CD4-positive, alpha-beta T cell treated with Interleukin-2 at 100 ng/mL for 4 hours (primary cell): ENCODE measurements at regions not wholly inside any gene's neighbourhood (a gene's known extent, or its start where the extent isn't known, plus 50 kb on each side); places are given as distances from the start of the nearest gene placed in this dataset.
"Not testable (repeated sequence)": the region's sequence is repeated elsewhere in the genome, so short reads cannot be mapped to it uniquely, and the experiment has no call there.

Experiments
- DNase-seq: peaks from one replicate; pipeline ENCODE4 v3.0.0-alpha.2; 2020; ENCODE audit warnings: low spot score

DNA sequence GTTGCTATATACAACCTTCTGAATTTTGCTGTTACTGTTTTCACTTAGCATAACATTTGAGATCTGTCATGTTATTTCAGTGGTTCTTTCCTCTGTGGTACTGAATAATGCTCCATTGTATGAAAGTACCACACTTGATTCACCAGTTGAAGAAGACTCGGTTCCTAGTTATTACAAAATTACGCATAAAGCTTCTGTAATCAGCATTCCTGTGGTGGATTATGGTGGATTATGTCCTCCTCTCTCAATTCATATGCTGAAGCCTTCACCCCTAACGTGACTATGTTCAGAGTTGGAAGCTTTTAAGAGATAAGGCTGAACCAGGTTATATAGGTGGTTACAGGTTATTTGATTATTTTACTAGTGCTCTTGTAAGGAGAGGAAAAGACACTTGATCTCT, 2143.5 kb upstream of the AGA start:
- no peak for DNase-seq

DNA sequence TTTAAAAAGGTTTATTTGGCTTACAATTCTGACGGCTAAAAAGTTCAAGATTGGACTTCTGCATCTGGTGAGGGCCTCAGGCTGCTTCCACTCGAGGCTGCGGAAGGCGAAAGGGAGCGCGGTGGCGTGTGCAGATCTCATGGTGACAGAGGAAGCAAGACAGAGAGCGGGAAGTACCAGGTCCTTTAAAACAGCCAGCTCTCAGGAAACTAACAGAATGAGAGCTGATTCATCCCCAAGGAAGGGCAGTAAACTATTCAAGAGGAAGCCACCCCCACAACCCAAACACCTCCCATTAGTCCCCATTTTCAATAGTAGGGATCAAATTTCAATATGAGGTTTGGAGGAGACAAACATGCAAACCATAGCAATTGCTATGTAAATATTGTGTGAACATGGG, 2144.2 kb upstream of the AGA start:
- DNase-seq: no peak

DNA sequence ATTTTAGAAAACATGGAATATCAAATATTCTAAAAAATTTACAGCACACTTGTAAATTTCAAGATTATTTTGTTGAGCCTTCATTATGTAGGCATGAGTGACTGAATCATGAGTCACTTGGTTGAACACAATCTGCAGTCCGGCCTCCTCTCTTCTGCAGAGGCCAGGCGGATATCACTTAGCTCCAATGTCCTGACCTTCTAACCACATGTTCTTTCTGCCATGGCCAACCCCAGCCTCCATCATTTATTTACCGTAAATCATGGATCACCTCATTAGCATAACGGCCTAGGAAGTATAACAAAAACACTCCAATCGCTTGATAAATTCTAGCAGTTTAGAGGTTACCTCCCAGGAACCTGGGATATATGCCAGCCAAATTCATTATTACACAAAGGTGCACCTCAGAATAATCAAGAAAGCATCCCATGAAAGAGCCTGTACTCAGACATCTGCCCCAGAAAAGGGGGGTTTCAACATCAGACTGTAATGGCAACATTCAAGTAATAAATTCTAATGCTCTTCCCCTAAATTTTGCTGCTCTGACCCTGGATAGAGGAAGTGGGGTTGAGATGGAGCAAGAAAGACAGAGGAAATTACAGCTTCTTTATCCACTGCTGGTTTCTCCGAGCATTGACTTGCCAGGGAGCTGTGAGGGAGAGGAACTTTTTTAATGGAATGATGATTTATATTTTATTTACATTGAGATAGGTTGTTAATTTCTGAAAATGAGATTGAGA, 2153.6 kb upstream of the AGA start:
- DNase-seq: no peak

DNA sequence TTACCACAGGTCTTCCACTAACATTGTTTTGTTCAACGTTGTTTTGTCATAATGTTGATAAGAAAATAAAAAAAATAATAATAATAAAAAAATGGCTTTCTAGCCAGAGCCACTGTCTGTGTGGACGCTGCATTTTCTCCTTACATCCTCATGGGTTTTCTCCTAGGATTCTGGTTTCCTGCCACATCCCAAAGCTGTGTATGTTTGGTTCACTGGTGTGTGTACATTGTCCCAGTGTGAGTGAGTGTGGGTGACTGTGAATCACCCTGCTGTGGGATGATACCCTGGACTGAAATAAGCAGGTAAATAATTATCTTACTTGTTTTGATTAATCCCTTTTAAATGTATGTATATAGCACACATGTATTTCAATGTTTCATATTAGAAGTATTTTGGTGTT, 2154.4 kb upstream of the AGA start:
- no peak for DNase-seq

DNA sequence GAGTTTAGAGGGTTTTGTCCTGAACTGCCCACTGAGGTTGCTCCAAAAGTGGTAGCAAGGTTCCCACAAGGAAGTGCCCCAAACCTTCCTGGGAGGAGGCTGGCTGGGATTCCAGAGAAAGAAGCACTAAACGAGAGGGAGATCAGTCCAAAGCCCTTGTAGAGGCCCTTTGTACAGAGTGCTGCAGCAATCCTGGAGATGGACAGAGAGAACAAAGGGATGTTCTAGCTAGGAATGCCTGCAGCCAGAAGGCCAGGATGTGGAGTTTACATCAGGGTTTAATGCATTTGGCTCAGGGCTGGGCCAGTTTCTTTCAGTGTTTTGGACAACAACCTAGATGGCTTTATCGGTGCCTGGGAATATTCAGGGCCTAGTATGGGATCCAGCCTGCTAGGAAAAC, 2155.1 kb upstream of the AGA start:
- no peak for DNase-seq

DNA sequence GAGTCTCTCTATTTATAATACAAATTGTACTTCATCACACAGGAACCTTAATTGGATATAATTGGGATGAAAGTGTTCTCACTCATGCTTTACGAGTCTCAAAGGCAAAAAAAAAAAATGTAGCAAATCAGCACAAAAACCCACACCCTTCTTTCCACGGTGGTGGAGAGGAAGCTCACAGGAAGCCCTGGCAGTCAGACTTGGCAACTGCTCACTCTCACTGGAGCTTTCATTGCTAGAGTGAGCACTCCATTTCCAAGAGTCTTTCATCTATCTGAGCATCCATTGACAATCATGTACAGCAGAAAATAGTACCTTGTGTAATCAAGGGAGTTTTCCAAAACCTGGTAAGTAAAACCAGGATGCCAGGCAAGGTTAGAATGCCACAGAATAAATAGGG, 2159.4 kb upstream of the AGA start:
- DNase-seq: no peak

DNA sequence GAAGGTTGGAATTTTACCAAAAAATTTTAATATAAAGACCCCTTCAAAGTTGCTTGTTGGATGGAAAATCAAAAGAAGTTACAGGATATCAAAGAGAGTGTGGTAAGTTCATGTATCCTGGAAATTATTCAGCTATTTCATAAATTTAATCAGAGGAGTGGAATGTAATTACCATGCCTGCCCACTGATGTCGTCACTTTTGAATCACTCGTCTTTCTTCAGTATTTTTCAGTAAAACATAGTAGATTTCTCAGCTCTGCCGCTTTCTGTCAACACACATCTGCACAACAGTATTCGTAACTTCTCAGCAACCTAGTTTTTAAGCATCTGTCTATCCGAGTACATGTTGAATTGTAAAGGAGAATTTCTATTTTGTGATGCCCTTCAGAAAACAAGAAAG, 2163.0 kb upstream of the AGA start:
- DNase-seq: no peak

DNA sequence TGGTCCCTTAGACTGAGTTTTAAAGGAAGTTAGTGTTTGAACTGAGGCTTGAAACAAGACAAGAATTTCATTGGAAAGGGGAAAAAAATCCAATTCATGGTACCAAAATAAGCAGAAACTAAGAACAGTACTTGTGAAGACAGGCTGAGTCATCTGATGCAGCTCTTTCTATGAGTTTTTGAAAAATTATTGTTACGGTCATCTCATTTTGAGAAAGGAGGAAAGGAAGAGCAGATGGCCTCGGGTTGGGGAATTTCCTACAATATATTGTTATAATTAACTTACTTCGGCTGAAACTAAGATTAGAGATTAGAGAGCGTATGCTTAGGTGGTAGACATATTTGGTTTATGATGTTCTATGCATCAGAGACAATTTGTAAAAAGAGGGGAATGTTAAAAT, 2164.8 kb upstream of the AGA start:
- DNase-seq: no peak

DNA sequence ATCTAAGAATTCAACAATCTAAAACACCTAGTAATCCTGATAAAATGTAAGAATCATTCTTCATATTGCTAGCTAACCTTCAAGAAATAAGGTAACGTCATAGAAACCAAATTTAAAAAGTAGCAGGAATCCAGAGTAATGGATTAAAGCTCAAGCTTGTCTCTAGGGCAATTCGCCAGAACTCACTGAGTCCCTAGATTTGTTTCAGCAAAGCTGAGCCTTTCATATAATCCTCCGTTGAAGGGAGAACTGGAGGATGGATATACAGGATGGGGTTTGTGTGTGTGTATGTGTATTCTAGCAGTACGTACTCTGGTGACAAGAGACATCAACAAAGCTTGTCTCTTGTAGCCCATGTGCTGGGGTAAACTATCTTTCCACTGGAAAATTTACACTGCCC, 2173.5 kb upstream of the AGA start:
- no peak for DNase-seq

DNA sequence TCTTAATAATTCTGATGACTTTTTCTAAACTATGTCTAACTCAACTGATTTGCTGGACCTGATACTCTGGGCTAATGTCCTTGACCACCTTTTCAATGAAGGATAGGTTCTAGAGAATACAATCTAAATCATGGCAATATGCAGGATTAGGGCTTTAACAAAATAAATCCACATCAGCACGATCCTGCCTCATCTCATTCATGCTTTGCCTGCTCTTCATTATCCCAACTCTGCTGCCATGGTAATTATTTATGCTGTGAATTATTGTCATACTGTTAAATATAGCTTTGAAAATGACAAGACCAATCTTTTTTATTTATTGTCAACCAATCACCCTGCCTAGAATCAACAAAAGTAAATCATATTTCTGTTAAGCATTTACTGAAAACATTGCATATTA, 2176.7 kb upstream of the AGA start:
- DNase-seq: no peak

DNA sequence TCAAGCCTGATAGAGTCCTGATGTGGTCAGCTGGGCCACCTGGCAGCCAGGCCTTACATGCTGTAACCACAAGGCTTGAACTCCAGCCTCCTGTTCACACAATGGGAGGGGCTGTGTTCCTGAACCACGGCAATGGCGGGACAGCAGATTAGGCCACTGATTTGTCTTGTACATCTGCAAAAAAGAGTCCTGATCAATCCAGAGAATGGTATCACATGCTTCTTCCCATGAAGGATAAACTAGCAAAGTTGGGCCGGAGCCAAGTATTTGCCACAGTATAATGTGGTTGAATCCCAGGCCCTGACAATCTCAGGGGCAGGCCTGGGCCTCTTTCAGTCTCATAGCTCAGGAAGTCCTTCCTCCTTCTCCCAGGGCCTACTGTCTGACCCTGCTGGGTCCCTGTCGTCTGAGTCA, 2182.5 kb upstream of the AGA start:
- no peak for DNase-seq

DNA sequence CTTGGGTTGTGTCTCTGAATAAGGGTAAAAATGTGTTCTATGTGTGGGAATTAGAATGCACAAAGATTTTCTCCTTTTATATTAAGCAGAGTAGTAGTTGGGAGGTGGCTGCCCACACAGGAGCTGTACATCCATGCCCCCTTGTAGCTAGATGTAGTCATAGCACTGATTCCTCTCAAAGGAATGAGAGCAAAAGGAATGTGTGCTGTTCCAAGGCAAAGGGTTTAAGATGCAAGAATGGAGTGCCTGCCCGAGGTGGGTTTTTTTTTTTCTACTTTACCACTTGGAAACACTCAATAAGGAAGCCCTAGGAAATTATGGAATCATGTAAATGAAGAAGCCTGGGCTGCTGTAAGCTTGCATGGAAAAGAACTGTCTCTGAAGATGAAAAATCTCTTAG, 2183.2 kb upstream of the AGA start:
- no peak for DNase-seq

DNA sequence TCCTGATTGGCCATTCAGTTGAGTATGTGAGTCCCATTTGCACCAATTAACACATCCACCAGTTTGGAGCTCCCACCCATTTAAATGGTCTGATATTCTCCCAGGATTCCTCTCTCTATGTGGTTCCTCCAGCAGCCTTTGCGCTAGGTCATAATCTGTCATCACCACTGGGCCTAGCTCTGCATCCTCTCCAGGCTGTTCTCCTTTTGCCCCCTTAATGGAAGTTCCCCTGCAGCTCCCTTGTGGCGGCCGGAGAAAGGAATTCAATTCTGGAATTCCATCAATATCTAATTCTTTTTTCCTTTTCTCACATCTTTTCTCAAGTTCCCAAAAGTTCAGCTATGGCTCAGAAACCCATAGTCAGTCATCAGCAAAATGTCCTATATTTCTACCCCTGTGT, 2184.4 kb upstream of the AGA start:
- no peak for DNase-seq

DNA sequence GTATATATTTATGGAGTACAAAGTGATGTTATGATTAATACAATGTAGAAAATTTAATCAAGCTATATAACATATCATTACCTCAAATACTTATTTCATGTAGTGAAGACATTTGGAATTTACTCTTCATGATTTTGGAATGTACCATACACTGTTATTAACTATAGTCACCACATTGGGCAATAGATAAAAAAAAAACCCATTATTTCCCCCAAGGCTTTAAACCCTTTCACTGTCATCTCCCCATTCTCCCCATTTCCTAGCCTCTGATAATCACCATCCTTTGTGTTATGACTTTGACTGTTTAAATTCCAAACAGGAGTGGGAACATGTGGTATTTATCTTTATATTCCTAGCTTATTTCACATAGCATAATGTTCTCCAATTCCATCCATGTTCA, 2189.1 kb upstream of the AGA start:
- DNase-seq: no peak

DNA sequence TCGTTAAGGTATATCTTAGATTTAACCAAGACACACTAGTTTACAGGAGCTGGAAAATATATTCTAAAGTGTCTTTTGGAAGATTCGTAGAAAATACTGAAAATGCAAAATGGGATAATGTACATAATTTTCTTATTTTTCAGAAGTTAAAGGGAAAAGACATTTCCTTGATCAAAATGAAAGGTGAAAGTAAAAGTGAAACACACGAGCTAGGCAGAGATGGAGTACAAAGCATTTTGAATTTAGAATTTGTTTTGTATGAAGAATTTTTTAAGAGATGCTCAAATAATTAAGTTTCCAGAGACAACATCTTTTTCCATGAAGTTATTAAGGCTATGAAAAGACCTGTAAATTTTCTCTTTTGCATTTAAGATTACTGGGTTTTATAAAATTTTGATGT, 2192.6 kb upstream of the AGA start:
- DNase-seq: no peak

DNA sequence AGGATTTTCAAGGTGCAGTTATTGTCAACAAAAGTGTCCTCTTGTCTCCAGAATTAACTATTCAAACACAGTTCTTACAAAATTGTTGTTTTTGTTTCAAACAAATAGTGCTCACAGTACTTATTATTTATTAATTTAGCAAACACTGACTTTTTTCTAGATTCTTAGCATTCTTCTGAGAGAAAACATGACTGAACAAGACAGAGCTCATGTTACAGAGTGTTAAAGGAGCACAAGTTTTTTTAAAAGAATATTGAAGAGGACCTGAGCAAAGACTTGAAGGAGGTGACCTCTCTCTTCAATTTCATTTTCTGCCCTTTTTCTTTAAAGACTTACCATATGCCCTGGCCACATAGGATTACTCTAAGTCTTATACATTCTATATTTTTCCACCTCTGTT, 2220.3 kb upstream of the AGA start:
- no peak for DNase-seq

DNA sequence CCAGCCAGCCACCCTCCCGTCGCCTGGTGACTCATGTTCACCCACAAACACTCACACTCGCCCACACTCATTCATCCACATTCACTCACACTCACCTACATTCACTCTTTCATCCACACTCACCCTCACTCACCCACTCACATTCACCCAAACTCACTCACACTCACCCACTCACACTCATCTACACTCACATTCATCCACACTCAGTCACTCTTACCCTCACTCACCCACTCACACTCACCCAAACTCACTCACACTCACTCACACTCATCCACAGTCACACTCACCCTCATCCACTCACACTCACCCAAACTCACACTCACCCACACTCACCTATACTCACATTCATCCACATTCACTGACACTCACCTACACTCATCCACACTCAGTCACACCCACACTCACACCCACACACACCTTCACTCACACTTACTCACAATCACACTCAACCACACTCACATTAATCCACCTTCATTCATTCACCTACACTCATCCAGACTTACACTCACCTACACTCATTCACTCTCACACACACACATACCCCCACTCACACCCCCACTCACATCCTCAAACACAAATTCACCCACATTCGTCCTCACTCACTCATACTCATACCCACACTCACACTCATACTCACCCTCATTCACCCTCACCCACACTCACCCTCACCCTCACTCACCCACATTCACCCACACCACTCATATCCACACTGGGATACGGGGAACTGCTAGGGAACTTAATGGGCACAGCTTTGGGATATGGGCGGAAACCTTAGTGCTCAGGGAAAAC, 2221.6 kb upstream of the AGA start:
- no peak for DNase-seq

DNA sequence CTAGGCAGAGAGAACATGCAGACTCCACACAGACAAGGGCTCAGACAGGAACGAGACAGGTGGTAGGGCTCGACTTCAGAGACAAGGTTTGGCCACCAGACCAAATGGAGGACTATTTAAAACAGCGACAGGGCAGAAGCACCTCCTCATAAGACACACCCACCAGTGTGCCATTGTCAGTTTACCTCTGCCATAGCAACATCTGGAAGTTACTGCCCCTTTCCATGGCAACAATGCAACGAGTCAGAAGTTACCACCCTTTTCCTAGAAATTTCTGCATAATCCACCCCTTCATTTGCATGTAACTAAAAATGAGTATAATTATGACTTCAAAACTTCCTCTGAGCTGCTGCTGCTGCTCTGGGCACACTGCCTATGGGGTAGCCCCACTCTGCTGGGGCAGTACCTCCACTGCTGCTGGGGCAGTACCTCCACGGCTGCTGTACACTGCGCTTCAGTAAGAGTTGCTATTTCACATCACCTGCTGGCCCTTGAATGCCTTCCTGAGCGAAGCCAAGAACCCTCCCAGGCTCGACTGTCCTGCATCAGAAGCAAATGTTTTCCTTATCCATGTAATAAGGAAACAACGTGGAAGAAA, 2222.3 kb upstream of the AGA start:
- no peak for DNase-seq

DNA sequence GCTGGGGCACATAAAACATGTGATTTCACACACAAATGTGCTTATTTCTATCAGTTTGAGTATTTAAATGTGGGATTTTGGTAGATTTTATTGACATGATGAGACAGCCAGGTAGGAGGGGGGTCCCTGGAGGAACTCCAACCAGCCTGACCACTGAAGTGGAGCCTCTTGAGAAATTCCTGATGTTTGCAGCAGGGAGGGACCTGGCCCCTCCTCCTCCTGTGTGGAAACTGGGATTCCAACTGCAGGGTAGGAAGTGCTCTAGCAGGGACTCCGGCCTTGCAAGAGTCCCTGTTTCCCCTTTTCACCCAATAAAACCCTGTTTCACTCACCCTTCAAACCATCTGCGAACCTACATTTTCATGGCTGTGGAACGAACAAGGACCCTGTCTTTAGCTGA, 2224.0 kb upstream of the AGA start:
- DNase-seq: no peak

DNA sequence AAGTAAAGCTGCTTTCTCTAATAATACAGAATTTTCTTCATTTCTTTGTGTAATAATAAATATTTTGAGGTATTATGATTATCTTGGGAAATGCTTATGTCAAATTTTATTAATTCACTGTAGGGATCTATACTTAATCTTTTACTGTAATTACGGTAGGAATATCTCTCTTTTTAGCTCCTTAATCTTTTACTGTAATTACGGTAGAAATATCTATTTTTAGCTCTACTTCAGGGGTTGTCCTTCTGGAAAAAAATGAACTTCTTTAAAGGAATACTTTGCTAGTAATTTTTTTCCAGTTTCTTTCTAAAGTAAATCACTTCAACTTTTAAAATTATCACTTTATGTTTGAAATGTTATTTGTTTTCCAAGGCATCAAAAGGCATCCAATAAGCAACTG, 2229.4 kb upstream of the AGA start:
- DNase-seq: no peak

DNA sequence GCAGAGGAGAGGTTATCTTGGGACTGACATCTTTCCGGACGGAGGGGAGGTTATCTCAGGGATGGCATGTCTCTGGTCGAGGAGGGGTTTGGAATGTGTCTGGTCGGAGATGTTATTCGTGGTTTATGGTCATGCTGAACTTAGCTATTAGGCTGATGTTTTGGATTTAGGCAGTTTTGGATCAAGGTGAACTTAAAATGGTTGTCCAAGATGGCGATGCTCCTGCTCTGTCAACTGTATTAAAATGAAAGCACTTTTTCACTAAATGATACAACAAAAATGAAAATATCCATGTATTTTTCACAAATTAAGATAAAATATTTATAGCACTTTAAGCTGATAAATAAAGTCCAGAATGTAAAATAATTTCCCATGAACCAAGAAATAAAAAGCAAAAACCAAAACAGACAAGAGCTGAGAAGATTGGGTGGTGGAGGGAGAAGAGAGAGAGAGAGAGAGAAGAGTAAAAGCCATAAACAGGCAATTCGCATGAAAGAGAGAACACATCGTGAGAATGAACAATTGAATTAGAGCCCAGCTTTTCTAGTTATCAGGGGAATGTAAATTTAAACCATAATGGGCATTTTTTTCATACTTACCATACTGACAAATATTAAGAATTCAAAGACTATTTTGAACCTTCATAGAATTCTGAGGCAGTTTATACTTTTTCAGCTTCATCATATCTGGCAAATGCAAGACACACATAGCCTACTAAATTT, 2236.0 kb upstream of the AGA start:
- DNase-seq: no peak

DNA sequence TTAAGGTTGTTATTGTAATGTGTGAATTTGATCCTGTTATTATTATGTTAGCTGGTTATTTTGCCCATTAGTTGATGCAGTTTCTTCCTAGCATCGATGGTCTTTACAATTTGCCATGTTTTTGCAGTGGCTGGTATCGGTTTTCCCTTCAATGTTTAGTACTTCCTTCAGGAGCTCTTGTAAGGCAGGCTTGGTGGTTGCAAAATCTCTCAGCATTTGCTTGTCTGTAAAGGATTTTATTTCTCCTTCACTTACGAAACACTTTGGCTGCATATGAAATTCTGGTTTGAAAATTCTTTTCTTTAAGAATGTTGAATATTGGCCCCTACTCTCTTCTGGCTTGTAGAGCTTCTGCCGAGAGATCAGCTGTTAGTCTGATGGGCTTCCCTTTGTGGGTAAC, 2241.4 kb upstream of the AGA start:
- not testable (repeated sequence) for DNase-seq

DNA sequence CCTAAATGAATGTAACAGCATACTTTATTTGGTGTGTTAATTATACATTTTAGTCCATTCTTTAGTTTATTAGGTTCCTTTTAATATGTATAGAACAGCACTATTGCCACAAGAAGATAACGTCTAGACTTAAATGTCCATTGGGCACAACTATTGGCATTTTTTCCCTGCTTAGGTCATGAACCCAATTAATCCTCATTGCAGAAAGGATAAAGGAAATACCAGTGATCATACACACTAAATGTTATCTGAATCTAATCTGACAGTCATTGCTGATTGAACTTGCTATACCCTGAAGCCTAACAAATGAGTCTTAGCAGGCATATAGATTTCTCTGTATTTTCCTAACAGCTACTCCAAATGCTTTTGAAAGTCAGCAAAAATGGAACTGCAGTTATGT, 2250.0 kb upstream of the AGA start:
- DNase-seq: no peak
